VCaP (cell line): ENCODE measurements at regions not wholly inside any gene's neighbourhood (a gene's known extent, or its start where the extent isn't known, plus 50 kb on each side); places are given as distances from the start of the nearest gene placed in this dataset.

Experiments
- H3K27ac ChIP-seq: fragments of 450-650 bp; 2 replicates; pipeline ENCODE4 v1.5.1; 2017
- TF ChIP-seq, protein P1 (sequence below): fragments of 450-650 bp; conservative IDR thresholded peaks from 2 replicates; pipeline ENCODE4 v1.5.1; 2017; ENCODE audit warnings: mild to moderate bottlenecking, moderate library complexity

DNA sequence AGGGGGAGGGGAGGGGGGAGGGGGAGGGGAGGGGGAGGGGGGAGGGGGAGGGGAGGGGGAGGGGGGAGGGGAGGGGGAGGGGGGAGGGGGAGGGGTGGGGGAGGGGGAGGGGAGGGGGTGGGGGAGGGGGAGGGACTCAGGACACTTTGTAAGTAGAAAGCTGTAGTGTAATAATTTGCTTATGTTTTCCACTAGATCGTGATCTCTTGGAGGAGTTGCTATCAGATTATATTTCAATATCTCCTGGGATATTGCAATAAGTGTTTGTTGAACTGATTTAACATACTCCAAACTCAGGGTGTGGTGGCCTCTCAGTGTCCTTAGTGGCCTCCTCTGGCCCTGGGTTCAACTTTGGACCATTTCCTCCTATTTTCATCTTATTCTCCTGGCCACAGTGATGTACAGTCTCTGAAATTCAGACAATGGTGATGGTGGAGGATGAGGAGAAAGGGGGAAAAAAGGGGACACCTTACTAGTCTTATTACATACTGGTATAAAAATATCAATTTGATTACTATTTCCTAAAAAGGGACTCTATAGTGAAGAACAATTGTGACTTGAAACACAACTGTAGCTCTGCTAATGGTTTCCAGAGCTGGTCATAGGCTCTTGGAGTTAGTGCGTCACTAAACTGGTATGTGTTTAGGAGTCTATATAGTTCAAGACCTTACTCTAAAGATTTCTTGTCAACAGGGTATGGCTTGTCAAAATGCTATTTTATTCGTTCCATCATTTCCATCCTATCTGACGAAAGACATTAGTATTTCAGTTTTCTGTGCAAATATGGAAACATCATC is 89.6 kb downstream of the DDX1 start:
- no peak overlapping the region for H3K27ac ChIP-seq
- TF ChIP-seq, protein P1, sequence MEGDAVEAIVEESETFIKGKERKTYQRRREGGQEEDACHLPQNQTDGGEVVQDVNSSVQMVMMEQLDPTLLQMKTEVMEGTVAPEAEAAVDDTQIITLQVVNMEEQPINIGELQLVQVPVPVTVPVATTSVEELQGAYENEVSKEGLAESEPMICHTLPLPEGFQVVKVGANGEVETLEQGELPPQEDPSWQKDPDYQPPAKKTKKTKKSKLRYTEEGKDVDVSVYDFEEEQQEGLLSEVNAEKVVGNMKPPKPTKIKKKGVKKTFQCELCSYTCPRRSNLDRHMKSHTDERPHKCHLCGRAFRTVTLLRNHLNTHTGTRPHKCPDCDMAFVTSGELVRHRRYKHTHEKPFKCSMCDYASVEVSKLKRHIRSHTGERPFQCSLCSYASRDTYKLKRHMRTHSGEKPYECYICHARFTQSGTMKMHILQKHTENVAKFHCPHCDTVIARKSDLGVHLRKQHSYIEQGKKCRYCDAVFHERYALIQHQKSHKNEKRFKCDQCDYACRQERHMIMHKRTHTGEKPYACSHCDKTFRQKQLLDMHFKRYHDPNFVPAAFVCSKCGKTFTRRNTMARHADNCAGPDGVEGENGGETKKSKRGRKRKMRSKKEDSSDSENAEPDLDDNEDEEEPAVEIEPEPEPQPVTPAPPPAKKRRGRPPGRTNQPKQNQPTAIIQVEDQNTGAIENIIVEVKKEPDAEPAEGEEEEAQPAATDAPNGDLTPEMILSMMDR = no peak

DNA sequence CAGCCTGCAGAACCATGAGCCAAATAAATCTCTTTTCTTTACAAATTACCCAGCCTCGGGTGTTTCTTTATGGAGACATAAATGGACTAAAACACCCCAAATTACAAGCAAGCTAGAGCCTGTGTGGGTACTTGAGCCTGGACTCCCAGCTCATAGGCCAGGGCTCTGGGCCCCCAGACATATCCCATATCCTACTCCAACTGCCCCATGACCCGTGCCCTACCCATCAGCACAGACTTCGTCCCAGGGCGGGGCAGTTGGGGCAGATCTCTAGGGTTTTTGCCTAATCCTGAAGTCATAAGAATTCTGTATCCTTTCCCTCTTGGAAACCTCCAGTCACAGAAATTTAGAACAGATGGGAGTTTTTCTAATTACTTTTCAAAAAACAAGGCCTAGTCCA is 90.7 kb downstream of the DDX1 start:
- H3K27ac ChIP-seq = no peak overlapping the region
- TF ChIP-seq, protein P1 = no peak

DNA sequence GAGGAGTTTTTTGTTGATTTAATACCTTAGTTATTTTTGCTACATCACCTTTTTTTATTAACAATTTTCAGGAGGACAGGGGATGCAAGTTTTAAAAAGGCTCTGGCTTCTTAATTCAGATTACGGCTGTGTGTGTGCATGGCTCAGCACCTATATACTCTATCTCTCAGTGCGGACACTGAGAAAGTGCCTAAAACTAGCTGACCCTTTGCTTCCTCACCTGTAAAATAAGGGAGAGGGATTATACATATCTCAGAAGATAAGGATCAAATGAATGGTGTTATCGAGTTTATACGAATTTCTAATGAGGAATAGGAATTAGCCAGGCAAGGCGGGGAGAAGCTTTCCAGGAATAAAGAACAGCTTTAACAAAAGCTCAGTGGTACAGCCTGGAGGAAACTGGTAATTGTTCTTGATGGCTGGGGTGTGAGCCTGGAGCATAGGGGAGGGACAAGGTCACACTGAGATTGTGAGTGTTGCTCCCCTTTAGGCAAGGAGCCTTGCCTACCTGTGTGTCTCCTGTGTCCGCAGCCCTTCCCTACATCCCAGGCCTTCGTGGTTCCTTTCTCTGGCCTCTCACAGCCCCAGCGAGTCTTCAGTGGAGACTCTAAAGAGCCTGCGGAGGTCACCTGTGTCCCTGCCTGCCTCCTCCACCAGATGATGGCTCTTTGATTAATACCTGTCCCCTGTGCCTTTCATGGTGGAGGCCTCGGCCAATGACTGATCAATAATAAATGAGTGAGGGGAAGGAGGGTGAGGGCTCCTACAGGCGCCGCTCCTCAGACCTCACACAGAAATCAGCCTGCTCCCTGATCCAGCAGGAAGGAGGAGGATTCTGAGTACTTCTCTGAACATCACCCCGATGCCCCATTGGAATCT is 92.7 kb downstream of the DDX1 start:
- no peak overlapping the region for H3K27ac ChIP-seq
- TF ChIP-seq, protein P1 = no peak

DNA sequence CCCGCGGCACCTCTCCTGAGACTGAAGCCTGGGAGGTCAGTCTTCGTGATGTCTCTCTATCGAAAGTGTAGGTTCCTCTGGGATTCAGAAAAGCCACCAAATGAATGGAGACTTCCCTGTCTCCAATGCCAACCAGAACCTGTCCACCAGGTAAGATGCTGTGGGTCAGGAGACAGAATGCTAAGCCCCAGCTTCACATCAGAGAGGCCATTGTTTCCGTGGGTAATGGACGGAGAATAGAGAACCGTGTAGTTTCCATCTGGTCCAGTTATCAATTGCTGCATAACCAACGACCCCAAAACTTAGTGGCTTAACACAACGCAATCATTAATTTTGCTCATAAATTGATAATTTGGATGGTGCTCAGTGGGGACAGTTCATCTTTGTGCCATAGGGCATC is 93.5 kb downstream of the DDX1 start:
- no peak overlapping the region for H3K27ac ChIP-seq
- TF ChIP-seq, protein P1 = no peak

DNA sequence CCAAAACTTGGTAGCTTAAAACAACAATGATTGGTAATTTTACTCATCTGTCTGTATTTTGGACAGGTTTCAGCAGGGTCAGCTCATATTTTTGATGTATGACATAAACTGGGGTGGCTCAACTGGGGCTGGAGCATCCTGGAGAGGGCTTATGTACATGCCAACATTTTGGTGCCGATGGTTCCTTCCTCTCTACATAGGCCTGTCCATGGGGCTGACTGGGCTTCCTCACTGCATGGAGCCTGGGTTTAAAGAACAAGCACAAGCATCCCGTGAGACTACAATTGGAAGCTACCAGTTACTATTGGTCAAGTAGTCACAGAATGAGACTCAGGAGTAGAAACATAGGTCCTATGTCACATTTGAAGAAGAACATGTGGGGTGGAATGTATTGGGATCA is 95.0 kb downstream of the DDX1 start:
- TF ChIP-seq, protein P1 = no peak

DNA sequence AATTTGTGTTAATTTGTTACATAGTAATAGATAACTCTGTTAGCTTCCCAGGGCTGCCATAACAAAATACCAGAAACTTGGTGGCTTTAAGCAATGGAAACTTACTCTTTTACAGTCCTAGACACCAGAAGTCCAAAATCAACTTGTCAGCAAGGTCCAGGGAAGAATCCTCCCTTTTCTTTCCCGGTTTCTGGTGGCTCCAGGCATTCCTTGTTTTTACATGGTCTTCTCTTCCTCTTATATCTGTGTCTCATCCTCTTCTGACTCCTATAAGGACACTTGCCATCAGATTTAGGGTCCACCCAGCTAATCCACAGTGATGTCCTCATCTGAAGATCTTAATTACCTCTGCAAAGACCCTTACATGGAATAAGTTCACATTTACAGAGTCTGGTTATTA is 95.6 kb downstream of the DDX1 start:
- TF ChIP-seq, protein P1 = no peak
- no peak overlapping the region for H3K27ac ChIP-seq

More for the DNA sequence above, 95.0 kb downstream of the DDX1 start:
- no peak overlapping the region for H3K27ac ChIP-seq

DNA sequence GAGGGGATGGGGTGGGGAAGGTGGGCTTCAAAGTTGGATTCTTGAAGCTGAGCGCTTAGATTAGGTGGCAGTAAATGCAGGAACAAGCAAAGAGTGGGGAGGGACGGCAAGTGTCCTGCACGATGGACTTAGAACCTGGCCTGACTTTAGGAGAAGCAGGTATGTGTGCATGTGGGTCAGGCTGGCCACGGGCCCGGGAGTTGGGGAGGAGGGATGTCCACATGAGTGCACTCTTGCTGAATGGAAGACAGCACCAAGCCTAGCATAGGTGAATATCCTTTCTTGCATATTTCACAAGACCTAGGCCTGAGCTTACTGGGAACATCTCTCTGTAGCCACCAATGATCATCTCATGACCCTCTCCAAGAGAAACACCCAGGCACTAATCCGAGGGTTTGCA is 96.1 kb downstream of the DDX1 start:
- TF ChIP-seq, protein P1 = no peak

More for the DNA sequence above, 96.1 kb downstream of the DDX1 start:
- H3K27ac ChIP-seq = no peak overlapping the region
